Esophagus muscularis mucosa (tissue), 4 donors: ENCODE measurements at regions not wholly inside any gene's neighbourhood (a gene's known extent, or its start where the extent isn't known, plus 50 kb on each side); places are given as distances from the start of the nearest gene placed in this dataset.

Source experiments
- DNase-seq: peaks from one replicate; pipeline ENCODE4 v3.0.0-alpha.2; 2017; ENCODE audit errors: extremely low spot score
- H3K27ac ChIP-seq, 4 donors: fragments of 200-600 bp; sonication (generic); replicated peaks in 1 of 4; 1 replicate in 3 of 4; 2 replicates in 1 of 4; pipeline ENCODE4 v1.5.1; 2016 to 2019; ENCODE audit warnings: mild to moderate bottlenecking in 1 of 4
- H3K27me3 ChIP-seq, 4 donors: fragments of 200-600 bp; sonication (generic); one replicate each; pipeline versions ENCODE4 v1.5.1 to v1.6.0; 2016 to 2019
- H3K36me3 ChIP-seq, 4 donors: fragments of 200-600 bp; sonication (generic); one replicate each; pipeline ENCODE4 v1.5.1; 2016 to 2019
- H3K4me1 ChIP-seq, 4 donors: fragments of 200-600 bp; sonication (generic); one replicate each; pipeline ENCODE4 v1.5.1; 2016 to 2019
- H3K4me3 ChIP-seq, 4 donors: fragments of 200-600 bp; sonication (generic); 1 replicate in 2 of 4; 2 replicates in 2 of 4; pipeline ENCODE4 v1.5.1; 2016 to 2019; ENCODE audit warnings: mild to moderate bottlenecking in 4 of 4, moderate library complexity in 1 of 4
- H3K9me3 ChIP-seq, 4 donors: fragments of 200-600 bp; sonication (generic); 1 replicate in 3 of 4; 2 replicates in 1 of 4; pipeline ENCODE4 v1.5.1; 2016 to 2019
- EP300 ChIP-seq: sonication (generic); formaldehyde crosslinking; IDR thresholded peaks from one replicate; pipeline ENCODE4 v1.6.1; 2017; ENCODE audit warnings: antibody characterized with exemption
- POLR2A ChIP-seq: fragments of 450-650 bp; IDR thresholded peaks from one replicate; pipeline ENCODE4 v1.6.1; 2017; ENCODE audit warnings: antibody characterized with exemption, moderate library complexity, mild to moderate bottlenecking, low read depth
- POLR2AphosphoS5 ChIP-seq, 2 donors: sonication (generic); formaldehyde crosslinking; IDR thresholded peaks; one replicate each; pipeline ENCODE4 v1.6.1; 2017; ENCODE audit warnings: antibody characterized with exemption in 2 of 2
- WGBS: methylation state at CpG from one replicate; pipeline ENCODE4 v1.1.5; 2018; 5-methylcytosine and 5-hydroxymethylcytosine counted together
- intact Hi-C: fragments of 100-400 bp; cut with DNase I; formaldehyde crosslinking; loops from one replicate; pipeline ENCODE4 v1.15.1; 2023
- TF ChIP-seq, protein P1 (sequence below), 3 experiments: fragments of 200-600 bp in 2 of 3; fragments of 450-650 bp in 1 of 3; sonication (generic) in 2 of 3; IDR thresholded peaks; one replicate each; pipeline ENCODE4 v1.5.1; 2017 to 2019; ENCODE audit warnings: antibody characterized with exemption in 3 of 3, mild to moderate bottlenecking in 2 of 3, moderate library complexity in 1 of 3

DNA sequence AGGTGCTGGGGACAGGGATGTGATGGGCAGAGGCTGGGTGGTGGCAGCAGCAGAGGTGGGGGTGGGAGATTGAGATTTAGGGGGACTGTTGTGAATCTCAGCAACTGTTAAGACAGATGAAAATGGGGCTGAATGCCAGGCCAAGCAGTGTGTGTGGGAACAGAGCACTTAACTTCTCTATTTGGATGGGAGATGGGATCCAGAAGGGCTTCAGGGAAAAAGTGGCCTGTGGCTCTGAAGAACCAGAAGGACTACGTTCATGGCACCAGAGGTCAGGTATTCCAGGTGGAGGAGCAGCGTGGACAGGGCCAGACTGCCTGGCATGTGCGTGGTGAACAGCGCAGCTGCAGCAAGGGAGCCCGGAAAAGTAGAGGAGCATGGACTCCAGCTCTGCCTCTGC, 82.6 kb upstream of the SYT13 start:
- intact Hi-C loops, result no loop called here
- peaks cover 0 to 10% (median 7%) of the 10 kb centered on the region in 4 donors for H3K4me1 ChIP-seq
- DNase-seq, result no peak
- TF ChIP-seq POLR2A, result no peak
- no peak for TF ChIP-seq EP300
- no peak overlapping the region for H3K4me3 ChIP-seq
- H3K27me3 ChIP-seq, result peaks cover 0 to 53% (median 0%) of the 10 kb centered on the region in 4 donors
- 100% methylated on average over 1 of the region's 5 CpGs for WGBS
- H3K9me3 ChIP-seq, result no peaks in the 10 kb centered on the region
- no peak overlapping the region for H3K27ac ChIP-seq
- H3K36me3 ChIP-seq, result no peaks in the 10 kb centered on the region

DNA sequence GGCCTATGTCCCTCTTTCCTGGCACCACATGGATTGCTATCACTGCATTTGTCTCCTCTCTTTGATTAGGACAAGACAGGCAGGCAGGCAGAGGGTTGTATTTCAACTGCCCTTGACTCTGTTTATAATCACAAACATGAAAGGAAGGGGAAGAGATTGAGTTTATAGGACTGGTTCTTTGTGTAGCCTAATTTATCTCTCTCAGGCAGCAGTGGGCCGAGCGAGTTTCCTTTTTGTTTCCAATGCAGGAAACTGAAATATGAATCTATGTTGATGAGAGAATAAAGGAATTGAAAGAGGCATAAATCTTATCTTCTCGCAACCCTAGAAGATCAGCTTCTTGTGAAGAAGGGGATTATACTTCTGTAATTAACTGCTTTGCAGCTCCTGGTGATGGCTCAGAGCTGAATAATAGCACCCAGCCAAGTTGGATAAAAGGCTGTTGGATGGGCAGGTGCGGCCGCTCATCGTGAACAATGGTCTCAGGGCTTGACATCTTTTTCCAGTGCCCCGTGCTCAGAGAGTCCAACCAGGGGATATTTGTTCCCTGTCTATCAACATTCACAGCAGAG, 80.6 kb upstream of the SYT13 start:
- WGBS, result 85% methylated on average over 7 of the region's 7 CpGs
- Histone ChIP-seq H3K27ac (no peak overlapping the region), H3K4me1 (peaks cover 0 to 9% (median 7%) of the 10 kb centered on the region in 4 donors), H3K27me3 (peaks cover 0 to 37% (median 0%) of the 10 kb centered on the region in 4 donors), H3K9me3 (no peaks in the 10 kb centered on the region), H3K4me3 (no peak overlapping the region), H3K36me3 (no peaks in the 10 kb centered on the region)
- intact Hi-C loops, result no loop called here
- TF ChIP-seq POLR2AphosphoS5 (IDR thresholded peaks at IDR 0.05), result no peak
- TF ChIP-seq, protein P1, sequence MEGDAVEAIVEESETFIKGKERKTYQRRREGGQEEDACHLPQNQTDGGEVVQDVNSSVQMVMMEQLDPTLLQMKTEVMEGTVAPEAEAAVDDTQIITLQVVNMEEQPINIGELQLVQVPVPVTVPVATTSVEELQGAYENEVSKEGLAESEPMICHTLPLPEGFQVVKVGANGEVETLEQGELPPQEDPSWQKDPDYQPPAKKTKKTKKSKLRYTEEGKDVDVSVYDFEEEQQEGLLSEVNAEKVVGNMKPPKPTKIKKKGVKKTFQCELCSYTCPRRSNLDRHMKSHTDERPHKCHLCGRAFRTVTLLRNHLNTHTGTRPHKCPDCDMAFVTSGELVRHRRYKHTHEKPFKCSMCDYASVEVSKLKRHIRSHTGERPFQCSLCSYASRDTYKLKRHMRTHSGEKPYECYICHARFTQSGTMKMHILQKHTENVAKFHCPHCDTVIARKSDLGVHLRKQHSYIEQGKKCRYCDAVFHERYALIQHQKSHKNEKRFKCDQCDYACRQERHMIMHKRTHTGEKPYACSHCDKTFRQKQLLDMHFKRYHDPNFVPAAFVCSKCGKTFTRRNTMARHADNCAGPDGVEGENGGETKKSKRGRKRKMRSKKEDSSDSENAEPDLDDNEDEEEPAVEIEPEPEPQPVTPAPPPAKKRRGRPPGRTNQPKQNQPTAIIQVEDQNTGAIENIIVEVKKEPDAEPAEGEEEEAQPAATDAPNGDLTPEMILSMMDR (IDR thresholded peaks at IDR 0.05), result no peak
- no peak for TF ChIP-seq POLR2A
- no peak for TF ChIP-seq EP300
- DNase-seq, result no peak

DNA sequence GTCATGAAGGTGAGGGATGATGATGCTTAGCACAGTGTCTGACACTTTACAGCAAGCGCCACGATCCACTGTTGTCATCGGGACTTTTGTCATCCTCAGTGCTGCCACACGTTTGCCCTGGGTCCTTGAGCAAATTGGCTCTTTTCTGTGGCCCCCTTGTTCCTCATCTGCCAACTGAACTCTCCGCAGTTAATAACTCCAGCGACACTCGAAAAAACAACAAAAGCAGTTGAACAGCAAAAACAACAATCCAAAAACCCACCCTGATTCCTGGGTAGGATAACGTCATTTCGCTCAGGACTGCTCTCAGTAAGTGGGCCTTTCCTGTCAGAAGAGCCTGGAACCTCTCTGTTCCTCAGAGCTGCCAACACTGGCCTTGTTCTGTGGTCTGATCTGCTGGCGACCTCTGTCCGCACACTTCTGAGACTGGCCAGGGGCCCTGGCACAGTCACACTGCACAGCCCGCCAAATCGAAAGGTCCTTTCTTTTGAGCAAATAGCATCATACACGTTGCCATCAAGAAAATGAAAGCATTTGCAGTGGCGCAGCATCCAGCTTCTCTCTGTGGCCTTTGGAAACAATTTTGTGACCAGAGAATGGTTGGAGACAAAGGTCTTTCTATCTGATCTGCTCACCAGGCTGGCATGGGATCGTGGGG, 79.9 kb upstream of the SYT13 start:
- Histone ChIP-seq H3K9me3 (no peaks in the 10 kb centered on the region), H3K36me3 (no peaks in the 10 kb centered on the region), H3K4me1 (peaks cover 0 to 2% (median under 1%) of the 10 kb centered on the region in 4 donors), H3K4me3 (no peak overlapping the region), H3K27ac (no peak overlapping the region), H3K27me3 (peaks cover 0 to 31% (median 2%) of the 10 kb centered on the region in 4 donors)
- DNase-seq, result no peak
- intact Hi-C loops, result no loop called here
- no peak for TF ChIP-seq EP300
- TF ChIP-seq POLR2AphosphoS5 (IDR thresholded peaks at IDR 0.05), result no peak
- TF ChIP-seq, protein P1 (IDR thresholded peaks at IDR 0.05), result no peak
- no peak for TF ChIP-seq POLR2A
- WGBS, result 90% methylated on average over 16 of the region's 16 CpGs

DNA sequence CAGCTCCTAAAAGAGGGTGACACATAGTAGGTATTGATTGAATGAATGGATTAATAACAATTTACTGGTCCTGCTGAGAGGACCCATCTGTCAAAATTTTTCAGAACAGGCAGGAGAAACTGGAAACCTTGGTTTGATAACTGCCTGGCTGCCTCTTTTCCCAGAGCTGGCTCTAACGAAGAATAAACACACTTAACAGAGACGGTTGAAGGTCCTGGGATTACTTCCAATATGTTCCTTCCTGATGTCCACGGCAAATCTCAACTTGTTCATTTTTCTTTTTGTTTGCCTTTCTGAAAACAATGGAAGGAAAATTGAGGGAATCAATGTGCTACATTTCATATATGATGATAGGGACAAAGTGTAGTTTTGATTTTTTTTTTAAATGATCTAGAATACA, 76.5 kb upstream of the SYT13 start:
- intact Hi-C loops, result no loop called here
- Histone ChIP-seq H3K4me1 (no peaks in the 10 kb centered on the region), H3K9me3 (no peaks in the 10 kb centered on the region), H3K27ac (no peak overlapping the region), H3K36me3 (no peaks in the 10 kb centered on the region), H3K4me3 (no peak overlapping the region), H3K27me3 (peaks cover 0 to 5% (median 0%) of the 10 kb centered on the region in 4 donors)
- TF ChIP-seq POLR2A (no peak), EP300 (no peak), POLR2AphosphoS5 (IDR thresholded peaks at IDR 0.05) (no peak)
- TF ChIP-seq, protein P1 (IDR thresholded peaks at IDR 0.05), result no peak
- no peak for DNase-seq
- WGBS, result 35% methylated on average over 3 of the region's 3 CpGs

DNA sequence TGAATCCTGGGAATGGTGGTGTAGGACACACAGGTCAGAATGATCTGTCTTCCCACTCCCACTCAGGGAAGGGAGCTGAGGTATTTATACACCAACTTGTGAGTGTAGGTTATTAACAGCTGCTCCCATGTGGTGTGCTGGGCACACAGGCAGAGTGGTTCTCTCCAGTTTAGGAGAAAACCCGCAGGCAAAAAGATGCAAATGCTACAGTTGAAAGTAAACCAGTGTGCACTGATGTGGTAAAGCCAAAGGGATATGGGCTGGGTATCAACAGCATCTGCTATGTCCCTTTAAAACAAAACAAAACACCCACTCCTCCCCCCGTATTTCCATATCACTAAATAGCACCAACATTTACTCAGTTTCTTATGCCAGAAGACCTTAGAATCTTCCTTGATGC, 75.4 kb upstream of the SYT13 start:
- intact Hi-C loops, result no loop called here
- WGBS, result 88% methylated on average over 2 of the region's 2 CpGs
- H3K27ac ChIP-seq, result no peak overlapping the region
- DNase-seq, result no peak
- no peak overlapping the region for H3K4me3 ChIP-seq
- no peak for TF ChIP-seq POLR2AphosphoS5 (IDR thresholded peaks at IDR 0.05)
- TF ChIP-seq, protein P1 (IDR thresholded peaks at IDR 0.05), result no peak
- no peak for TF ChIP-seq EP300
- TF ChIP-seq POLR2A, result no peak
- H3K4me1 ChIP-seq, result no peaks in the 10 kb centered on the region
- peaks cover 0 to 5% (median 0%) of the 10 kb centered on the region in 4 donors for H3K27me3 ChIP-seq
- no peaks in the 10 kb centered on the region for H3K36me3 ChIP-seq
- no peaks in the 10 kb centered on the region for H3K9me3 ChIP-seq
